Rectal smooth muscle tissue (tissue), 1 donor: ENCODE measurements at regions not wholly inside any gene's neighbourhood (a gene's known extent, or its start where the extent isn't known, plus 50 kb on each side); places are given as distances from the start of the nearest gene placed in this dataset.

Experiments used
- H3K27ac ChIP-seq: one replicate; pipeline ENCODE4 v1.7.0; 2013; ENCODE audit warnings: low read depth, low read length, inconsistent platforms
- H3K27me3 ChIP-seq: one replicate; pipeline ENCODE4 v1.7.0; 2013; ENCODE audit warnings: low read length; ENCODE audit not compliant: control insufficient read depth, insufficient read depth
- H3K36me3 ChIP-seq: one replicate; pipeline ENCODE4 v1.7.0; 2013; ENCODE audit warnings: low read length; ENCODE audit not compliant: control insufficient read depth, insufficient read depth
- H3K4me1 ChIP-seq: one replicate; pipeline ENCODE4 v1.7.0; 2013; ENCODE audit warnings: low read length; ENCODE audit not compliant: control insufficient read depth, insufficient read depth
- H3K4me3 ChIP-seq: one replicate; pipeline ENCODE4 v1.7.0; 2013; ENCODE audit warnings: low read length
- H3K9ac ChIP-seq: one replicate; pipeline ENCODE4 v1.7.0; 2013; ENCODE audit warnings: low read length

DNA sequence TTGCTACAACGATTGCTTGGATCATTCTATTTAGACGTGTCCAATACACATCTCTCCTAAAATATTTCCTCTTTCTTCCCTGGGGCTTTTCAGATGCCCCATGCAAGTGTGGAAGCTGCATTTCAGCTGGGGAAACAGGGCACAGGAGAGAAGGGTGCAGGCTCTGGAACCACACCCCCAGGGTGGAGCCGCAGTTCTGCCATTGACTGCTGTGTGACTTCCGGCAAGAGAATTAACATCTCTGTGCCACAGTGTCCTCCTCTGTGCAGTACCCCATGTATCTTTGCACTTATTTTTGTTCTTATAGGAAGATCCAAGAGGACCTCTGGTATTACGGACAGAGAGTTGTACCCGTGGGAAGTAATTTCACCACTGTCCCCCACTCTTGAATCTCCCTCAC, 405.3 kb upstream of the EEF2KMT start:
- H3K27ac ChIP-seq = no peak overlapping the region
- H3K9ac ChIP-seq = no peak overlapping the region
- no peaks in the 10 kb centered on the region for H3K27me3 ChIP-seq
- no peak overlapping the region for H3K4me3 ChIP-seq
- no peaks in the 10 kb centered on the region for H3K36me3 ChIP-seq
- peaks cover 2% of the 10 kb centered on the region for H3K4me1 ChIP-seq

DNA sequence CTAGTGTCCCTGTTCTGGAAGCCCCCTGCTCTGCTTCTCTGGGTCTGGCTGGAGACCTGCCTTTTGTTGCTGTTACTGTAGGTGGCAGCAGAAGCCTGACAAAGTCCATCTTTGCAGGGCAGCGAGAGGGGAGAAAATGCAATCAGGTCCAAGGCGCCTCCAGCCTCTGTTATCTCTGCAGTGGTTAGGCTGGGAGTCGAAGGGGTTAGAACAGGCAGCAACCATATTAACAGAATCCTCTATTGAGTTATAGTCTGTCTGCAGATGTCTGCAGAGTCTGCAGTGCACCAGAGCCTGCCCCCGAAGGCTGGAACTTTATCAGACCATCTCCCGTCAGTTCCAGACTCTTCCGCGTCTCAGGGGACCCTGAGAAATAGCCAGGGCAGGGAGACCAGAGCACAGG, 404.9 kb upstream of the EEF2KMT start:
- H3K4me1 ChIP-seq = peaks cover 2% of the 10 kb centered on the region
- H3K4me3 ChIP-seq = no peak overlapping the region
- no peak overlapping the region for H3K27ac ChIP-seq
- H3K27me3 ChIP-seq = no peaks in the 10 kb centered on the region
- no peaks in the 10 kb centered on the region for H3K36me3 ChIP-seq
- H3K9ac ChIP-seq = no peak overlapping the region

DNA sequence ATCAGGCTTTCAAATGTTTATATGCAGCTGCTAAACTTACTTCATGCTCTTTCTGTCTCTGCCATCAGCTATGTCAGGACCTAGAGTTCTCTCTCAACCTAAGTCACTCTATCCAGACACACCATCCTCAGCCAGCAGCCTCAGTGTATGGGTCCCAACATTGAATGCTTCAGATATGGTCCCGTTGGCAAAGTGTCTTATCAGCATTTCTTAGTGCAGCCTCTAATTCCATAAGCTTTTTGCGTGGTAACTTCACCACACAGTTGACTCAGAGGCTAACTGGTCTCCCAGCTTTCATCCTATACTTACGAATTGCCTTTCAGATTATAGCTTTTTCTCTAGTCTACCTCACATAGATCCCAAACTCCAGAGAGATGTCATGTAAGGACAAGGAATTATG, 402.9 kb upstream of the EEF2KMT start:
- Histone ChIP-seq H3K4me3 (no peak overlapping the region), H3K27me3 (no peaks in the 10 kb centered on the region), H3K9ac (no peak overlapping the region), H3K27ac (no peak overlapping the region), H3K4me1 (peaks cover 2% of the 10 kb centered on the region), H3K36me3 (no peaks in the 10 kb centered on the region)

DNA sequence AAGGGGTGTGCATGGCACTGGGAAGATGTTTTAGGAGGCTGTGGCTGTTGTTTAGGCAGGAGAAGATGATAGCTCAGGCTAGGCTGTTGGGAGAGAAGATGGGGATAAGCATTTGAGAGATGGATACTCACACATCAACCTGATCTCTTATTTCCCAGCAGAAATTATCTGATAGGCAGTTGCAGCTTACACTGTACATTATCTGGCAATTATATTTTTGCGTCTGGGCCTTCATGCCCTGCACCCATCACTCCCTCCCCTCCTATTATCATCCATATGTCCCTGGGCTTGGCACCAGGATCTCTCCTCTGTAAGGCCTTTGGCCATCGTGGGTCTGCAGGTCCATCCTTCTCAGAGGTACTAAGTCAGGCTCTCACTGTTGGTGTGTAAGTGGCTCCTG, 401.0 kb upstream of the EEF2KMT start:
- H3K27me3 ChIP-seq = peaks cover 2% of the 10 kb centered on the region
- H3K27ac ChIP-seq = no peak overlapping the region
- H3K4me3 ChIP-seq = no peak overlapping the region
- H3K4me1 ChIP-seq = no peaks in the 10 kb centered on the region
- no peak overlapping the region for H3K9ac ChIP-seq
- H3K36me3 ChIP-seq = no peaks in the 10 kb centered on the region

DNA sequence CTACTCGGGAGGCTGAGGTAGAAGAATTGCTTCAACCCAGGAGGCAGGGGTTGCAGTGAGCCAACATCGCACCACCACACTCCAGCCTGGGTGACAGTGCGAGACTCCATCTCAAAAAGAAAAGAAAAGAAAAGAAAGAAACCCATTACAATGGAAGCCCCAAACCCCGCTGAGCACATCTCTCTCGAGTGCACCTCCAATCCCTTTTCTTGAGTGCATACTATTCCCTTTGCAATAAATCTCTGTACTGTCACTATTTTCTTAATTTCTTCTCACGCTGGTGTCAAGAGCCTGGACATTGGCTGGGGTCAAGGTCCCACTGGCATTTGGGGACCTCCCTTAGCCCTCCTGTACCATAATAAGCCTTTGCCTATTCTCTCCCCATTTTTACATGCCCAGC, 398.4 kb upstream of the EEF2KMT start:
- no peaks in the 10 kb centered on the region for H3K4me1 ChIP-seq
- H3K4me3 ChIP-seq = no peak overlapping the region
- no peak overlapping the region for H3K9ac ChIP-seq
- no peaks in the 10 kb centered on the region for H3K36me3 ChIP-seq
- no peak overlapping the region for H3K27ac ChIP-seq
- H3K27me3 ChIP-seq = peaks cover 2% of the 10 kb centered on the region

DNA sequence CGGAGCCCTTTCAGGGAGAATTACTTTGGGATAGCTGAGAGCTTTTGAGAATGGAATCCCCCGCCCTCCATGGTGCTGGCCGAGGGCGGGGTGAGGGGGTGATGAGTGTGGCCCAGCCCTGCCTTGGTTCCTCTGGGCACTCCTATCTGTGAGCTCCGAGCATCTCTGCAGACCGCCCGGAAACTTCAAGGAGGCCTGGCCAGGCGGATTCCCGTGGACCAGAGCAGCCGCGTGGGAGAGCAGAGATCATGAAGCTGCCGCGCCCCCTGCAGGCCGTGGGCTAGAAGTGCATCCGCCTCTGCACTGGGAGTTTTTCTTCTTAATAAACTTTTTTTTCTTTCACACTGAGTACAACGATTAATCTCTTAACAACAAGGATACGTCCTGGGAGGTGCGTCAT, 392.9 kb upstream of the EEF2KMT start:
- no peaks in the 10 kb centered on the region for H3K36me3 ChIP-seq

DNA sequence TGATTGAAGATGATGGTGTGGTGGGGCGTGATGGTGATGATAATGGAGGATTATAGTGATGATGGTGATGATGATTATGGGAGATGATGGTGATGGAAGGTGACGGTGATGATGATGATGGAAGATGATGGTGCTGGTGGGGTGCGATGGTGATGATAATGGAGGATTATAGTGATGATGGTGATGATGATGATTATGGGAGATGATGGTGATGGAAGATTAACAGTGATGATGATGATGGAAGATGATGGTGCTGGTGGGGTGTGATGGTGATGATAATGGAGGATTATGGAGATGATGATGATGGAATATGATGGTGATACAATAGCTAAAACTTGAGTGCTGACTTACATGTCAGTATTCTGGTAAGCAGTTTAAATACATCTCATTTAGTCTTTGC, 391.0 kb upstream of the EEF2KMT start:
- Histone ChIP-seq H3K9ac (no peak overlapping the region), H3K4me1 (no peaks in the 10 kb centered on the region), H3K27ac (no peak overlapping the region), H3K27me3 (no peaks in the 10 kb centered on the region), H3K36me3 (no peaks in the 10 kb centered on the region), H3K4me3 (no peak overlapping the region)

More for the DNA sequence above, 392.9 kb upstream of the EEF2KMT start:
- no peak overlapping the region for H3K4me3 ChIP-seq
- no peaks in the 10 kb centered on the region for H3K4me1 ChIP-seq
- H3K27me3 ChIP-seq = peaks cover 2% of the 10 kb centered on the region
- no peak overlapping the region for H3K27ac ChIP-seq
- H3K9ac ChIP-seq = no peak overlapping the region

DNA sequence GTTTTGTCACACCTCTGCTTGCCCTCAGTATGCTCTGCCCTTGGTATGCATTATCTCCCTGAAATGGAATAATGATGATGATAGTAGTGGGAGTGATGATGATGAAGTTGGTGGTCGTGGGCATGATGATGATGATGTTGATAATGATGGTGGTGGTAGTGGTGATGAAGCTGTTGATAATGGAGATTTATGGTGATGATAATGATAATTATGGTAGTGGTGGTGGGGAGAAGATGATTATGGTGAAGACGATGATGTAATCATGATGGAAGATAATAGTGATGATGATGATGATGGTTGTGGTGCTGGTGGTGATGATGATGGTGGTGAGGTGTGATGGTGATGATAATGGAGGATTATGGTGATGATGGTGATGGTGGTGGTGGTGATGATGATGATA, 390.1 kb upstream of the EEF2KMT start:
- no peaks in the 10 kb centered on the region for H3K36me3 ChIP-seq

DNA sequence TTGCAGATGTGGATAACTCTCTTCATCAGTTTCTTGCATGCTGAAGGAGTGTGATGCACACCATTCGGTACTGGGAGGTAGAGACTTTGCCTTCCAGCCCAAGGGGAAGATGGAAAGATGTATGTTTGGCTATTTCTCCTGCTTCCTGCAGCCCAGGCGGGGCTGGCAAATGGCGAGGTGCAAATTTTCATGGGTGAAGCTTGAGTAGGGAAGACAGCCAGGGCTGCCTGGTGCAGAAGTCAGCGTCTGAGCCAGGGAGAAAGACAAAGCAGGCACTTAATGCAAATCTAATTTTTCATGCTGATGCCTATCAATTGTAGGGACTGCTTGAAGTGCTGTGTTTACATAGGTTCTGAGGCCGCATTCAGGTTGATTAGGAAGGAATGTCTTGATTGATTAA, 384.7 kb upstream of the EEF2KMT start:
- no peaks in the 10 kb centered on the region for H3K27me3 ChIP-seq
- H3K9ac ChIP-seq = no peak overlapping the region
- no peak overlapping the region for H3K4me3 ChIP-seq
- no peaks in the 10 kb centered on the region for H3K4me1 ChIP-seq
- no peaks in the 10 kb centered on the region for H3K36me3 ChIP-seq
- no peak overlapping the region for H3K27ac ChIP-seq

More for the DNA sequence above, 390.1 kb upstream of the EEF2KMT start:
- Histone ChIP-seq H3K27me3 (no peaks in the 10 kb centered on the region), H3K27ac (no peak overlapping the region), H3K9ac (no peak overlapping the region), H3K4me1 (no peaks in the 10 kb centered on the region), H3K4me3 (no peak overlapping the region)

DNA sequence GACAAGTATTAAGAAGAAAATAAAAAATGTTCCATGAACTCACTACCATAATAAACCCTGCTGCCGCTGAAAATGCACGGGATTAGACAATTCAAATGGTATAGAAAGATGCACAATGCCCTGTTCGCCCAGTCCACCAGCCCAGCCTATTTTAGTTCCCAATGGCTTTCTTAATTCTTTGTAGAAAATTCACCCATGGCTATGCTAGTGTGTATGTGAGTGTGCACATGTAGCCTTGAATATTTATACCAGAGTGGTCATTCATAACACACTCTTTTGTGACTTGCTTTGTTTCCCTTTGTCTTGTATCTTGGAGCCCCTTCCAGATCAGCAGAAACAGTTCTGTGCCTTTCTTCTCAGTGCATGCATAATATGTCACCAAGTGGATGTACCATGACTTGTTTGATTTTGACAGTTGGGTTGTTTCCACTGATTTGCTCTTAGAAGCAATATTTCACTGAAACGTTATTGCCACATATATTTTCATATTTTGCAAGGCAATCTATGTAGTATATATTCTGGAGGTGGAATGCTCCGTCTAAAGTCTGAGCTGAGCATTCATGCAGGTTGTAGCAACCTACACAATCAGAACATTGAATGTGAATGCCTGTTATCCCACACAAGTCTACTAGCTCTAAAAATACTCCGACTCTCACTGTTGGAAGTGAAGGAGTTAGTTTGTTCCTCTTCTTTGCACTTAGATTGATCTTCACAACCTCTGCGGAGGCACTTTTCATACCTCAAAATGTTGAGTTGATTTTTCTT, 383.0 kb upstream of the EEF2KMT start:
- Histone ChIP-seq H3K4me3 (no peak overlapping the region), H3K27me3 (no peaks in the 10 kb centered on the region), H3K9ac (no peak overlapping the region), H3K4me1 (no peaks in the 10 kb centered on the region), H3K36me3 (no peaks in the 10 kb centered on the region), H3K27ac (no peak overlapping the region)

DNA sequence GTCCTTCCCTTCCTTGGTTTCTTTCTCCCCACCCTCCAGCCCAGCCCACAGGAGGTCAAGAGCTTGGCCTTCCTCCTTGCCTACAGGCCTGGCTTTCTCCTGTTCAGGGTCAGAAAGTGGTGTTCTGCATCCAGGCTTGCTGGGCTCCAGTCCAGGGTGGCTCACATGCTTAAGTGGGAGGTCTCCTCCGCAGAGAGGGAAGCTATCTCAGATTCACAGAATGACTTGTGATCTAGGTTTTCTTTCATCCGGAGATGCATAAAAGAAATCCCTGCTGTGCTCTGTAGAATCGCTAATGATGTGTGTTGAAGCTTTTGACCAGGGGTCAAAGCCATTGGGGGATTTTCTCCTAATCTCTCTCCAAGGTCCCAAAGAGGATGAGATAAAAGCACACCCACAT, 382.3 kb upstream of the EEF2KMT start:
- H3K27ac ChIP-seq = no peak overlapping the region
- H3K27me3 ChIP-seq = no peaks in the 10 kb centered on the region
- no peaks in the 10 kb centered on the region for H3K36me3 ChIP-seq
- H3K4me3 ChIP-seq = no peak overlapping the region
- no peak overlapping the region for H3K9ac ChIP-seq
- no peaks in the 10 kb centered on the region for H3K4me1 ChIP-seq

DNA sequence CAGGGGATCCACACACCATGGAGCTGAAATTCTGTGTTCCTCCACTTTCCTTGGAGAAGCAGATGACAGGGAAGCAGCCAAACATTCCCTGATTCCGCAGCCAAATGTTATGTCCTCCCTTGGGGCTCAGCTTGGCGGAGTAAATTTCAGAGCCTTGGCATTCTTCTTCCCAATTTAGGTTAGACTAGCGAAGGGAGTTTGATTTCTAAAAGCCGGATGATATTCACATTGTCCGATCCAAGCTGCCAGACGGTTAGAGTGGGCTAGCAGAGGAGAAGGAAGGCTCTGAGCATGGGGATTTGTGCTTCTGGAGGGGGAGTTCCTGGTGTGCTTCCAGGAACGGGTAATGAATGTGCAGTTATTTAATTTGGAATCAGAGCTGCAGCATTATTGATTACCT, 380.4 kb upstream of the EEF2KMT start:
- H3K27me3 ChIP-seq = no peaks in the 10 kb centered on the region
- no peaks in the 10 kb centered on the region for H3K36me3 ChIP-seq
- no peaks in the 10 kb centered on the region for H3K4me1 ChIP-seq
- no peak overlapping the region for H3K4me3 ChIP-seq
- H3K9ac ChIP-seq = no peak overlapping the region
- H3K27ac ChIP-seq = no peak overlapping the region

DNA sequence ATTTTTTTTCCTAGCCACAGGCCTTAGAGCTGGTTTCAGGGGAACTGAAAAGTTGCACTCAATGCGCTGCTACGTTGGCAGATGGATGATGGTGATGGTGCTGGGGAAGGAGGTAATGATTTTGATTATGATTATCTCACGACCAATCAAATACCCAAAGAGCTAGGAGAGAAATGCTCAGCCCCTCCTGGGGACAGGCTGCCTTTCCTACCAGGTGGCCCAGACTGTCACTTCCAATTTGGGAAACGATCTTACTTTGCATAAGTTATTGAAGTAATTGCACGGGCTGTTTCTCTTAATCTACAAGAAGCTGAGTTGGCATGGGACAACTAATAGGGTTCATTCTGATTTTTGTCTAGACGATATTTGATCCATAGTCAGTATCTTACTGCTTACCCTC, 379.7 kb upstream of the EEF2KMT start:
- Histone ChIP-seq H3K27me3 (no peaks in the 10 kb centered on the region), H3K4me1 (no peaks in the 10 kb centered on the region), H3K27ac (no peak overlapping the region), H3K9ac (no peak overlapping the region), H3K36me3 (no peaks in the 10 kb centered on the region), H3K4me3 (no peak overlapping the region)
